Stimulated activated CD8-positive, alpha-beta memory T cell treated with anti-CD3 and anti-CD28 coated beads, Interleukin-15, amount 100 ng/mL, for 24 hours (primary cell): ENCODE measurements at regions not wholly inside any gene's neighbourhood (a gene's known extent, or its start where the extent isn't known, plus 50 kb on each side); places are given as distances from the start of the nearest gene placed in this dataset.

Experiments
- DNase-seq: peaks from one replicate; pipeline ENCODE4 v3.0.0-alpha.2; 2020; ENCODE audit warnings: low read depth

DNA sequence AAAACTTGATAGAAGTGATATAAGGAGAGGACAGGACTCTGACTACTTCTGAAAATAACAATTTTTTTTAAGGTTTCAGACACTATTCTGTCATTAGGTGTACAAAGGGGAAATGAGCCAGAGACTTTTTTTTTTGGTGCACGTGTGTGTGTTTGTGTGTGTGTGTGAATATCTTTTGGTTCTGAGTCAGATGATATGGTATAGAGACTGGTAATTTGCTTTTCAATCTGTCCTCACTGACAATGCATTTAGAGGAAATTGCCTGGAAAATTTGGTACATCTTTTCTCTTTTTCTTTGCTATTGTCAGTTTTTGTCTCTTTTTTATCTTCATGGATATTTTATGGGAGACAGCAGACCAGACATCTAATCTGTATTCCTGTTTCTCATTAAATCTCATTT is 59.3 kb downstream of the DDIT4L start:
- no peak for DNase-seq

DNA sequence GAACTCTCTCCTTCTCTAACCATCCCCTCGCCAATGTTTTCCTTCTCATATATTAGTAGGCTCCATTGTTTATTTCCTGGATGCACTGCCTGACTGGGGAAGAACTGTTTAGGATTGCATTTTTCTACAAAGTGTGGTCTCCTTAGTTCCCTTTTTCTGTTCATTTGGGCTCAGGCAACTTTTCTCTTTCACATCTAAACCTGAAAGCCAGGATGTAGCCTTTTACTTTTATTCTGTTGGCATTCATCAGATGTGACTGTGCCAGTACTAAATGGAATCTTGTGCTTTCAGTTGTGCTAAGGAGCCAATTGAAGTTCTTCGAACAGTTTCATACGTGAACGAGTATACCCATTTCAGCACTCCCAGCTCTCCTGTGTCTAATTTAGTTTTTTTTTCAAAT is 59.8 kb downstream of the DDIT4L start:
- no peak for DNase-seq

DNA sequence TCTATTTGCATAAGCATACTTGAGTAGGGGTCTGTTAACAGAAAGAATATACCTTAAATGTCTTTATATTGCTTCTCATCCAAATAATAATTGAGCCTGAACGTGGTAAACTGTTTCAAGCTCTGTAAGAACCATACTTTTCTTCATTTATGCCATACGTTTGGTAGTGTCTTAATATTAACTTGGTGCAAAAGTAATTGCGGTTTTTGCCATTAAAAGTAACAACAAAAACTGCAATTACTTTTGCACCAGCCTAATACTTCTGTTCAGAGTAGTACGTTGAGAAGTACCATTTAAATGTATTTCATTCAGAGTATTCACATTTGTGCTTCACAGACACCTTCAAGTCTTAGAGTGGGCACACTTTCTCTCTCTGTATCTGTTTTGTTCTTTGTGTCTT is 60.5 kb downstream of the DDIT4L start:
- no peak for DNase-seq

DNA sequence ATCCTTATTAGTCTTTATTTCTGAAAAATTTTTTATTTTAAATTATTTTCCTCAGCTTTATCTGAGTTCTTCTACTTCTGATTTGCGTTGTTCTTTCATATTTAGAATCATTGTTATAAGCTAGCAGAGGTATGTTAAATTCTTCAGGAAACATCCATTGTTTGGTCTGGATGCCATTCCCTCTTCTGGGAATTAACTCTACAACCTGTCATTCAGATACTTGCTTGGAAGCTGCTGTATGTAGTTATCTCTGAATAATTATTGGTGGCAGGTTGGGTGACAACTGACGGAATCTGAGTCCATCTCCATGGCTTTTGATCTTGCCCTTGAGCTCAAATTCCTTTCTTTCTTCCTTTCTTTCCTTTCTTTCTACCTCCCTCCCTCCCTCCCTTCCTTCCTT is 61.9 kb downstream of the DDIT4L start:
- no peak for DNase-seq

DNA sequence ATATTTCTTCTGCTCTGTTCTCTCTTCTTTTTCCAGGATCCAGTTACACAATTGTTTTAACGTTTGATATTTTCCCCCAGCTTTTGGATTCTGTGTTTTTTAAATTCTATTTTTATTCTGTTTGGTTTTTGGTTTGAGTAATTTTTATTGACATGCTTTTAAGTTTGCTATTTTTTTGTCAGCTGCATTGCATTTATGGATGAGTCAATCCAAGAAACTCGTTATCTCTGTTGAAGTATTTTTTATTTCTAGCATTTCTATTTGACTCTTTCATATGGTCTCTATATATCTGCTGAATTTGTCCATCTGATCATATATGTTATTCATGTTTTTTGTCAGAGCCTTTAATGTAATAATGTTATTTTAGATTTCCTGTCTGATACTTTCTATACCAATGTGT is 65.6 kb downstream of the DDIT4L start:
- no peak for DNase-seq

DNA sequence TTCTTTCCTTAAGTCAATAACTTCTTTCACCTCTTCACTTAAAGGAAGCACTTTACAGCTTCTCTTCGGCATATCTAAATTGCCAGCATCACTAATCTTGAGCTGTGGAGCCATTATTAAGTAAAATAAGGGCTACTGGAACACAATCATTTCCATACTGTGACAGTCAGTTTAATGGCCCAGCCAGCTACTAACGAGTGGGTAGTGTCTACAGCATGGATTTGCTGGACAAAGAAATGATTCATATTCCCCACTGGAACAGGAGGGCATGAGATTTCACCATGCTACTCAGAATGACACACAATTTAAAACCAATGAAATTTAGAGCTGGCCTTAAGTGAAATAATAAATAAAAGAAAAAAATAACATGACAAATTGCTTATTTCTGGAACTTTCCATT is 72.1 kb downstream of the DDIT4L start:
- DNase-seq = no peak

DNA sequence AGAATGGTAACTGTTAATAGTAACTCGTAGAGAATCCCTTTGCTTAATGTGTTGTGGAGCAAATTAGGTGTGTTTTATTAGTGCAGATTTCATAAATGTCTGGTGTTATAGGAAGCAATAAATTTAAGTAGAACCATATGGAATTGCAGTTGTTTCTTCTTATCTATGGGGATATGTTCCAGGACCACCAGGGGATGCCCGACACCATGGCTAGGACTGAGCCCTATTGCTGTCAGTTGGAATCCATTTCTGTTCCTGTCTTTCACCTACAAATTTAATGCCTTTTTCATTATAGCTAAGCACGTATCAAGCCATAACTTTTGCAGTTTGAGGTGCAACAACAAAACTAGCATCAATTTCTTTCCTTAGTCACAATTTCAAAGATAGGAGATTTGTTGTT is 72.5 kb downstream of the DDIT4L start:
- no peak for DNase-seq

DNA sequence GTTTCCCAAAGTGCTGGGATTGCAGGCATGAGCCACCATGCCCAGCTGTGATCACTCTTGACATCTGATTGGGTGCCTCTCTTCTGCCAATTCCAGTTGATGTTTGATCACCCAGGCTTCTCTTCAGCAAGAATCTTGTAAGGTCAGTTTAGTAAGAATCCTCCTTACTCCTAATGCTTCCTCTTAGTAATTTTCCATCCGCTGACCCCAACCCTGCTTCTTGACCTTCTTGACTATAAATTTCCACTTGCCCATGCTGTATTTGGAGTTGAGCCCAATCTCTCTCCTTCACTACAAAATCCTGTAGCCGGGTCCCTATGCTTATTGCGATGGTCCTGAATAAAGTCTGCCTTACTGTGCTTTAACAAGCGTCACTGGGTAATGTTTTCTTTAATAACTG is 75.4 kb downstream of the DDIT4L start:
- DNase-seq = no peak

DNA sequence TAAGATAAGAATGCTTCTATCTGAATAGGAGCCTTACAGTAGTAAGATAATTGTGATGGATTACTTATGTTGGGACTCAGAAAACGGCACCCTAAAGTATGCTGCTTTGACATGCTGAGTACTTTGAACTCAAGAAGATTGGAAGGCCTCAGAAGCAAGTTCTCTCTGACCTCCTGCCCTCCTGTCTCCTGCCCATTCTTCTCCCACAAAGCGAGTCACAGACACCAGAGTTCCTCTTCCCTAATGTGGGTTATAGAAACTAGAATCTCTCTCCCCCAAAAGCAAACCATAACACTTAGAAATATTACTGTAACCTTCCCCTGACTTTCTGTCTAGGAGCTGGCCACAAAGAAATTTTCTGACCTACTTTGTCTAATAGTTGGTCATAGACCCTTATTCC is 76.5 kb downstream of the DDIT4L start:
- no peak for DNase-seq

DNA sequence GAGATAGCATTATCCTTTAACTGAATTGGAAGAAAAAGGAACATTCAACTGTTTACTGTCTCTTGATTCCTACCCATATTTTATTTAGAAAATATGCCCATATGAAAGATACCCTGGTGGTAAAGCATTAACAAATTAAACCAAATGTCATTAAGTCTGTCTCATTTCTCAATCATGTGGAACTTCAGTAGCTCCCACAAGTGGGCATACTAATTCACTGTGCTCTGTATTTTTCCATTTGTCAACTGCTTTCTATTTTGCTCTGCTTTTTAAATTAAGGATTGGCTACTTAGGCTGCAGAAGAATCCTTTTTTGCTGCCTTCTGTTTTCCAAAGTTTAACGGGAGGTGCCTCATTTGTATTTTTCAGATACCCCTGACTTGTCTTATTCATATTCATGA is 77.2 kb downstream of the DDIT4L start:
- no peak for DNase-seq

DNA sequence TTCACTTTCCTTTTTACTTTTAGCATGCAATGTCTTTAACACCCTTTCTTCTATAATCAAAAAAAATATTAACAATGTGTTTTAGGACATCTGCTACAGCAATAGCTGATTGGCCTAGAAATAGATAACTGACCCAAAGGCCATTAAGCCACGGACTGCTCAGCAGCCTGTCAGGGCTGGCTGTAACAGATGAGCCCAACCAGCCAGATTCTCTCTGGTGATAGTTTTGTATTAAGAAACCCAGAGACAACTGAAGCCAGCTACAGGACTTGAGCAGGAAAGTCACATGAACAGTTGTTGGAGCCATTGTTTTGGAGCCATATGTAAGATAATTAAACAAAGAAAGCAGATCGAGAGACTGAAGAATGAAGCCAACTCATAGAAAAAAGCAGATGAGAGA is 80.3 kb downstream of the DDIT4L start:
- DNase-seq = no peak

DNA sequence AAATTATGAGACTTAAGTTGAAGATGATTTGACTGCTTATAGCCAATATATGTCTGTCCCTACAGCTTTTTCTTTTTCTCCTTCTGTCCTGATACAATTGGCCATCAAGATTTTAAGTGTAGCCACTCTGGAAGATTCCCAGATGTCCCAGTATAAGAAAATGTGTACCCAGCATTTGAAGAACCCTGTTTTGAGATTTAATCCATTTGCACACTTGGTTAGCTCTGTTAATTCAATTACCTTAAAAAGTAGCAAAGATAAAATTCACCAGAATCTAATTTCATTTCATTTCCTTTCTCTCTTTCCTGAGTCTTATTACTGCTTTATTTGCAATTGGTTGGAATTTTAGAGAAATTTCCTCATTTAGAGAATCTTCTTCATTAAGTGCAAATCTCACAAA is 81.4 kb downstream of the DDIT4L start:
- no peak for DNase-seq

DNA sequence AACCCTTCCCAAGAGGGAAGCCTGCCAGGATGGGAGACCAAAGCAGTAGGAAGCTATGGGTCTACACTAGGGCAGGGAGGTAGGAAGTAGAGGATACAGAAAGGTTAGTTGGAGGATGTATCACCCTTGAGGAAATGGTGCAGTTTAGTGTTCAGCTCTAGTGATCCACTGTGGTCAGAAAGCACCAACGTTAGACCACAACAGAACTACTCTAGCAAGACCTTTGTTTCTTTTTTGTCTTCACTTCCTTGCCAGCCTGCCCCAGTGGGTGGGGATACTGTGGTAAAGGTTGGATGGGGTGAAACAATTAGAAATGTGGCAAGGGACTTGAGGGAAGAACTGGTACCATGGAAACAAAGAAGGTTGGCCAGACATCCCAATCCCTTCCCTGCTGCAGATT is 83.3 kb downstream of the DDIT4L start:
- no peak for DNase-seq

DNA sequence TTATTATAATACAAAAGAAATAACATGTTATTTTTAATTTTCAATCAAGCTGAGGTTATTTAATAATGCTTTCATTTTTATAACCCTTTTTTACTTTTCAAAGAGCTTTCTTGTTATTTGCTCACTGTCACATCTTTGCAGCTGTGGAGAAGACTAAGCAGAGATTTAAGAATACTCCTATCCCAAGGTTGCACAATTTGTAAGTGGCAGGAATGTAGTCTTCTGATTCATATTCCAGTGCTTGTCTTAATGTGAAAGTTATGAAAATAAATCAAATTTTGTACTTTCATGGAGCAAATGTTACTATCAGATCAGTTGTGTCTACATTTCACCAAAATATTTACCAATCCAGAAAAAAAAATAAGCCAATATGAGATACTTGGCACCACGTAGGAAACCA is 86.6 kb downstream of the DDIT4L start:
- no peak for DNase-seq

DNA sequence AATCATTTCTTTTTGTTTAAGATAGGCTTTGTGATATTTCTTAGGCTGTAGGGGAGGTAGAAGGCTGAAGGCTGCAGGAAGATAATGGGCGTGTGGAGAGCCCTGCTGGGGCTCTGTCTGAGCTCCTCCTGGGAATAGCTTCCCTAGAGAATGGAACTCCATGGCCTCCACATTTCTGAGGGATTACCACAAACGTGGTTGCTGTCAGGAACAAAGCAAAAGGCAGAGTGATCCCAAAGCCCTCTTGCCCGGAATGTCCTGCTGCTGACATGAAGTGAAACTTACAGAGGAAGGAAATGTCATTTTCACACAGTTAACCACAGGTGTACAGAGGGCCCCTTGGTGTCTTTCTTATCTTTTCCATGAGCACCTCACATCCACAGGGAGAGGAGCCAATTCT is 89.3 kb downstream of the DDIT4L start:
- no peak for DNase-seq

DNA sequence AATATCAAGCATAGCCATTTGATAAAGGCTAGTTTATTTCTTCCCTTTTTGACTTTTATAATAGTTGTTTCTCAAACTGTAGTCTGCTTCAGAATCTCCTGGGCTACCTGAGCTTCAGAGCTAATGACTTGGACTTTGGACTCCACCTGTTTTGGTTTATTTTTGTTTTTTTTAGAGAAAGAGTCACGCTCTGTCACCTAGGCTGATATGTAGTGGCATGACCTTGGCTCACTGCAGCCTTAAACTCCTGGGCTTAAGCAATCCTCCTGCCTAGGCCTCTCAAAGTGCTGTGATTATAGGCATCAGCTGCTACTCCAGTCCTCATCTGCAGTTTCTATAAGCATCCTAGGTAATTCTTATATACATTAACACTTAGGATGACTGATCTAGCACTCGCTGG is 90.5 kb downstream of the DDIT4L start:
- no peak for DNase-seq

DNA sequence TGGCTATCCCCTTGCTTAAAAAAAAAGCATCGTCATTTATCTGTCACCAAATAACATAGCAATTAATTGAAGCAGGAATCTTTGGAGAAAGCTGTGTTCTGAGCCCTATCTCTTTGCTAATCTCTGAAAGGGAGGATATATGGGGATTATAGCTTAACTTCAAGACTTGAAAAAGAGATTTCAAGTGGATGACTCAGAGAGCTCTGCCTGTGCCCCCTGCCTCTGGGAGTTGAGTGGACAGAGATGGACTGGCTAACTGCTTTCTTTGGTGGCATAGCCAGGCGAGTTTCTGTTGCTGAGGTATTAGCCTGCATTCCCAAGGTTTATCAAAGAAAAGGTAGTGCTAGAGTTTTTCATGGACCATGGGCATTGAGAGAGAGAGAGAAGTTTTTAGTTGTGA is 91.6 kb downstream of the DDIT4L start:
- no peak for DNase-seq

DNA sequence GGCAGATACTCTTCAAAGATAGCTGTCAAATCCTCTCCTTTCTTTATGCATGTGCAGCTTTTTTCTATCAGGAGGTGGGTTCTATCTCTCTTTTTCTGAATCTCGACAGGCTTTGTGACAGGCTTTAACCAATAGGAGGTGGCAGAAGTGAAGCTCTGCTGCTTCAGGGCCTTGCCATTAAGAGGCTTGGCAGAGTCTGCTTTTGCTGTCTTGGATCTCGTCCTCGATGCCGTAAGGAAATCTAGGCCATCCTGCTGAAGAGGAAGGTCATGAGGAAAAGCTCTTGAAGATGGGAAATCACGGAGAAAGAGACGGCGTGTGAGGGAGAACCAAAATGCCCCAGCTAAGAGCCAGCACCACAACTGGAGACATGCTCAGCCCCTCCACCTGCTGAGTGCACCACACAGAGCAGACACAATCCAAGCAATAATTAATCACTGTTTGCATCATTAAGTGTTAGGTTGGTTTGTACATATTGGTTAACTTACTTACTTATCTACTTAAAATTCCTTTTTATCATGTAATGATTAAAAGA is 92.2 kb downstream of the DDIT4L start:
- DNase-seq = no peak

DNA sequence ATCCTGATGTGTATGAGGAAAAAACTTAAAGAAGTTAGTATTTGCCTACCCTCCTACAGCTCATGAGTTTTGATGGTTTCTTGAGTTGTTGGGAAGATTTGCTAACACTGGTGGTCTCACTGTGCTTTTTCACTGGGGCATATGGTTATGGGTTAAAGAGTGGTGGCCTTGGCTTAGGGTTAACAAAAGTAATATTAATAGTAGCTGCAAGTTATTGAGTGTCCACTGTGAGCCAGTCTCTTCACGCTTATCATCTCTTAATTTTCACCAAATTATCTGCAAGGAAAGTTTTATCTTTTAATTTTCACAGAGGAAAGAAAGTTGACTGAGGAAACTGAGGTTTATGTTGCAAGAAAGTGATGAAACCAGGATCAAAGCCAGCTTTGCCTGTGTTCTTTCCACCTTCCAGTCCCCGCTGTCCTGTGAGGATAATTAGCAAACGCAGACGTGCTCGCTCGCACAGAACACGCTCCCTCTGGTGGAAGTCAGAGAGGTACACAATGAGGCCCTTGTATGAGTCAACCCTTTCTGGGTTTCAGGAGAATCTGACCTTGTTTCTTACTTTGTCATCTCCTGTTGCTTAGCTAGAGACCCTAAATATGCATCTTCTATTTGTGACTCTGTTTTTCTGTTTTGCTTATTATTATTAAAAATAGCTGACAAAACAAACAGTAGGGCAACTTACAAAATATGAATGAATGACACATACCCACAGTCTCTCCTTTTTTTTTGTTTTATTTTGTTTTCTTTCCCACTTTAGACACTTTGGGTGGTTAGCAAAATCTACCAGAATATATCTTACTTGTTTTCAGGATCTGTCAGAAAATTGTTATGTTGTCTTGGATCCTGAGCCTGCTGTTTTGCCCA is 94.3 kb downstream of the DDIT4L start:
- no peak for DNase-seq

DNA sequence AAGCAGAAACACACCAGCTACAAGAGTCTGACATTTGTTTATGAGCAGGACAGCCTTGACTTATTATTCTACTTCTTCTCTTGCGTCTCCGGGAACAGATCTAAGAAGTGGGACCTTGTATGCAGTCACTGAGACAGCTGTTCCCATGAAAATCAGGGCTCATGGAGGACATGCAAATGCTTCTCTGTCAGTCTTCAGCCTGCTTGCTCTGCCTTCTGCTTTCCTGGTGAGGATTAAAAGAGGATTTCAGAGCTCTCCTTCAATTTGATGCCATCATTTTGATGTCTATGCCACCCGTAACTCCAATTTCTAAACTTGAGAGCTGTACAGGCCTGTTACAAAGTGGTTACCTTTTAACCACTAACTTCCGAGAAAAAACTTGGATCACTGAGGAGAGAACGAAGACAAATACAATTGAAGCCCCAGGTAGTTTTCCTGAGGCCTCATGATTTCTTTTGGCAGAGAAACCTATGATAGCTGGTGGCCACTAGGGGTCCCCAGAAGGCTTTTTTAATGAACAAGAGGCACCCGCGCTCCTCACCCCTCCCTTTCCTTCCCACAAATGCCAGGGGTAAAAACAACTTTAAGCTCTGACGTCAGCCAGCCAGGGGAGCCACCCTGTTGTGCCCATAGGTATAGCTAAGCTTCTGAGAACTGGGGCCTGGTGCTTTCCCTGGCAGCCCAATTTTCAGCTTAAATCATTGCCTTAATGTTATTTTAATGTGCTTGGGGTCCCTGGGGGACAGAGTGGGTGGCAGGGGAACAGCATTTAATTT is 97.0 kb downstream of the DDIT4L start:
- DNase-seq = peak; percentile 35

DNA sequence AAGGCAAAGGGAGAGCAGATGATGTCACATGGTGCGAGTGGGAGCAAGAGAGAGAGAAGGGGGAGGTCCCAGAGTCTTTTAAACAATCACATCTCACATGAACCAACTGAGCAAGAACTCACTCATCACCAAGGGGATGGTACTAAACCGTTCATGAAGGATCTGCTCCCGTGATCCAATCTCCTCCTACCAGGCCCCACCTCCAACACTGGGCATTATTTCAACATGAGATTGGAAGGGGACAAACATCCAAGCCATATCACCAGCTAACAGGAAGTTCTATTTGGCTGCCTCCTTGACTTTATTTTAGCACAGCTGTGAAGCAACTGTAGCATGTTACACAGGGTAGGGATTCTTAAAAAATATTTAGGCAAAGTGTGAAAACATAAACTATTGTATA is 102.5 kb downstream of the DDIT4L start:
- DNase-seq = no peak

DNA sequence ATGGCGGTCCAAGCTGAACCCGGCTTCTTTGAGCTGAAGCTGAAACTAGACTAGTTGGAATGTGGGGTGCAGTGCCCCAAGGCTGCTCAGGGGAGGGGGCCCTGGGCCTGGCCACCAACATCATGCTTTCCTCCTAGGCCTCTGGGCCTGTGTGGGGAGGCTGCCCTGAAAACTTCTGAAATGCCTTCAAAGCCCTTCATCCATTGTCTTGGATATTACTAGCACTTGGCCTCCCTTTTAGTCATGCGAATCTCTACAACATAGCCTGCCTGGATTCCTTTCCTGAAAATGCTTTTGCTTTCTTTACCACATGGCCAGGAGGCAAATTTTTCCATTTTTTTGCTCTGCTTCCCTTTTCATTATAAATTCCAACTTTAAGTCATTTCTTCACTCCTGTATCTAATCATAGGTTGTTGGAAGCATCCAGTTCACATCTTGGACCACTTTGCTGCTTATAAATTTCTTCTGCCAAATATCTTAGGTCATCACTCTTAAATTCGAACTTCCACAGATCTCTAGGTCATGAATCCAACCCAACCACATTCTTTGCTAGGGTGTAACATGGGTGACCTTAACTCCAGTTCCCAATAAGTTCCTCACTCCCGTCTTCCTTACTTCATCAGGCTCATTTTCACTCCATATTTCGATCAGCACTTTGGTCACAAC is 103.4 kb downstream of the DDIT4L start:
- no peak for DNase-seq

DNA sequence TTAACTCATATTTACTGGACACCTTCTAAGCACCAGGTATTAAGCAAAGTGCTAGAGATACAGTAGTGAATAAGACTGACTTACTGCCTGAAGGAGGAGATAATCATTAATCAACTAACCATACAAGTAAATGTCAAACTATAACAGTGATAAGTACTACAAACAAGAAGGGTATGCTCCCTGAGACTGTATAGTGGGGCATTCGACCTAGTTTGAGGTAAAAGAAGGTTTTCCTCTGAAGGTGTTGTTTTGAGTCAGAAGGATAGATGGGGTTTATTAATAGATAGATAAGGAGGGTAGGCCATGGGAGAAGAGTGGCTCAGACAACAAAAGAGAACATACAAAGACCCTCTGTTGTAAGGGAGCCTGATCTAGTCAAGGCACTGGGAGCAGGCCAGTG is 105.4 kb downstream of the DDIT4L start:
- DNase-seq = no peak
